ENCODE measurements at regions not wholly inside any gene's neighbourhood (a gene's known extent, or its start where the extent isn't known, plus 50 kb on each side); places are given as distances from the start of the nearest gene placed in this dataset.
"Not testable (repeated sequence)": the region's sequence is repeated elsewhere in the genome, so short reads cannot be mapped to it uniquely, and the experiment has no call there.

DNA sequence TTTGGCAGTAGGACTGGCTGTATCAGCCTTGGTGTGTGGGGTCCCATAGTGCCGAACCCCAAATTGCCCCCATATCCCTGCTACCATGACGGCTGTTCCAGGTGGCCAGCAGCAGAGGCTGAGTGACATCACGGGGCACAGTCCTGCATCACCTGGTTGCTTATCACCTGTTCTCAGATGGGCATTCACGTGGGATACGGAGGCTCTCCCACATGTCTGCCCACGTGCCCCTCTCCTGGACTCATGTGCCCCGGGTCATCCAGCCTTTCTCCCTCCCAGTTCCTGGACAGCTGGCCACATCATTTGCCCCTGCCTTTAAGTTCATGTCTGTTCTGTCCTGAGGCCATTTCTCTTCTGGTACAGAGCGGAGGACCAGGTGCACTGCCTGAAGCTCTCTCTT is 431.0 kb upstream of the B3GAT1 start:
- H3K36me3 ChIP-seq (ENCODE audit: control insufficient read depth, insufficient read depth, low read length), result no peaks in the 10 kb centered on the region
- DNase-seq (ENCODE audit: extremely low read depth, insufficient read length), result no peak
- no peaks in the 10 kb centered on the region; the same call in 1 of the 2 replicates for H3K27me3 ChIP-seq (replicated peaks; ENCODE audit: control insufficient read depth, insufficient read depth, low read length)
- no peak overlapping the region for H3K4me3 ChIP-seq (replicated peaks; ENCODE audit: low read depth, low read length)
- TF ChIP-seq, protein P1, sequence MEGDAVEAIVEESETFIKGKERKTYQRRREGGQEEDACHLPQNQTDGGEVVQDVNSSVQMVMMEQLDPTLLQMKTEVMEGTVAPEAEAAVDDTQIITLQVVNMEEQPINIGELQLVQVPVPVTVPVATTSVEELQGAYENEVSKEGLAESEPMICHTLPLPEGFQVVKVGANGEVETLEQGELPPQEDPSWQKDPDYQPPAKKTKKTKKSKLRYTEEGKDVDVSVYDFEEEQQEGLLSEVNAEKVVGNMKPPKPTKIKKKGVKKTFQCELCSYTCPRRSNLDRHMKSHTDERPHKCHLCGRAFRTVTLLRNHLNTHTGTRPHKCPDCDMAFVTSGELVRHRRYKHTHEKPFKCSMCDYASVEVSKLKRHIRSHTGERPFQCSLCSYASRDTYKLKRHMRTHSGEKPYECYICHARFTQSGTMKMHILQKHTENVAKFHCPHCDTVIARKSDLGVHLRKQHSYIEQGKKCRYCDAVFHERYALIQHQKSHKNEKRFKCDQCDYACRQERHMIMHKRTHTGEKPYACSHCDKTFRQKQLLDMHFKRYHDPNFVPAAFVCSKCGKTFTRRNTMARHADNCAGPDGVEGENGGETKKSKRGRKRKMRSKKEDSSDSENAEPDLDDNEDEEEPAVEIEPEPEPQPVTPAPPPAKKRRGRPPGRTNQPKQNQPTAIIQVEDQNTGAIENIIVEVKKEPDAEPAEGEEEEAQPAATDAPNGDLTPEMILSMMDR (IDR thresholded peaks at IDR 0.05; ENCODE audit: insufficient read depth, low read length, poor library complexity, severe bottlenecking), result no peak

- Histone ChIP-seq H3K4me3 (replicated peaks; ENCODE audit: low read depth, low read length) (no peak overlapping the region), H3K36me3 (ENCODE audit: control insufficient read depth, insufficient read depth, low read length) (no peaks in the 10 kb centered on the region), H3K27me3 (replicated peaks; ENCODE audit: control insufficient read depth, insufficient read depth, low read length) (no peaks in the 10 kb centered on the region; the same call in 1 of the 2 replicates)
- no peak for DNase-seq (ENCODE audit: extremely low read depth, insufficient read length)
- TF ChIP-seq, protein P1 (IDR thresholded peaks at IDR 0.05; ENCODE audit: insufficient read depth, low read length, poor library complexity, severe bottlenecking), result no peak
Observed at GRCh38 chr11:134841972-134842371, 429.9 kb upstream of the B3GAT1 start.

DNA sequence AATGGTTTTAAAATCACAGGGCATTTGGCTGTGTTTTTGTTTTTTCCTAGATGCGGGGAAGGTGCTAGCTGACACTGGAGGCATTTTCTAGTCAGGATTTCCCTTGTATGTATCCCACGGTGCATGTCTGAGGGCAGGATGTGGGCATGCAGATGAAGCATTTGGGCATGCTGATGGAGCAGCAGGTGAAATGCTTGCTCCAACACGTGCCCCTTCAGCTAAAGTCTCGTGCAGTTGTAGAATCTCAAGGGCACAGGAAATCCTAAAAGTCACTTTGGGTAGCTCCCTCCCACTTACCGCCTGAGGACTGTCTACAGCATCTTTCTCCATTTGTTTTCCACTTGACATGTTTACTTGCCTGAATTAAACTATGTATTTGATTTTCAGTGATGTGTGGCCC is 429.4 kb upstream of the B3GAT1 start:
- Histone ChIP-seq H3K36me3 (ENCODE audit: control insufficient read depth, insufficient read depth, low read length) (no peaks in the 10 kb centered on the region), H3K27me3 (replicated peaks; ENCODE audit: control insufficient read depth, insufficient read depth, low read length) (no peaks in the 10 kb centered on the region; the same call in 1 of the 2 replicates), H3K4me3 (replicated peaks; ENCODE audit: low read depth, low read length) (no peak overlapping the region)
- no peak for DNase-seq (ENCODE audit: extremely low read depth, insufficient read length)
- TF ChIP-seq, protein P1 (IDR thresholded peaks at IDR 0.05; ENCODE audit: insufficient read depth, low read length, poor library complexity, severe bottlenecking), result no peak

DNA sequence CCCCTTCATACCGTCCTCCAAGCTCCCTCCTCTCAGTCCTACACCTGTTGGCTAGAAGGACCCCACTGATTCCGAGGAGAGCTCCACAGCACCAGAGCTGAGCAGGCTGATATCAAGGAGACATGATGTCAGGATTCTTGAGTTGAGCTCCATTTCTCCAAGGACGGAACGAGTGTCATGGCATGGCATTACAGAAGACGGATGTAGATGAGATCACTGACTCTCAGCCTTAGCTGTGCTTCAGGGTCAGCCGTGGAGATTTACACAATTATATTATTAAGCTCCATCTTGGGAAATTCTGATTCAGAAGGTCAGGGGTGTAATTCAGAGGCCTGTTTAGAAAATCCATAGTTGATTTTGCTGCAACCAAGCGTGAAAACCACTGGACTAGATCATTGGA is 428.9 kb upstream of the B3GAT1 start:
- TF ChIP-seq, protein P1 (IDR thresholded peaks at IDR 0.05; ENCODE audit: insufficient read depth, low read length, poor library complexity, severe bottlenecking), result no peak
- DNase-seq (ENCODE audit: extremely low read depth, insufficient read length), result no peak

GRCh38 chr11:134840165-134840564 is 428.1 kb upstream of the B3GAT1 start:
- not testable (repeated sequence) for DNase-seq (ENCODE audit: extremely low read depth, insufficient read length); H3K36me3 ChIP-seq (ENCODE audit: control insufficient read depth, insufficient read depth, low read length); H3K4me3 ChIP-seq (replicated peaks; ENCODE audit: low read depth, low read length); H3K27me3 ChIP-seq (replicated peaks; ENCODE audit: control insufficient read depth, insufficient read depth, low read length)

More for the DNA sequence above, 428.9 kb upstream of the B3GAT1 start:
- Histone ChIP-seq H3K36me3 (ENCODE audit: control insufficient read depth, insufficient read depth, low read length) (no peaks in the 10 kb centered on the region), H3K4me3 (replicated peaks; ENCODE audit: low read depth, low read length) (no peak overlapping the region), H3K27me3 (replicated peaks; ENCODE audit: control insufficient read depth, insufficient read depth, low read length) (no peaks in the 10 kb centered on the region; the same call in 1 of the 2 replicates)

- Histone ChIP-seq H3K36me3 (ENCODE audit: control insufficient read depth, insufficient read depth, low read length) (no peaks in the 10 kb centered on the region), H3K27me3 (replicated peaks; ENCODE audit: control insufficient read depth, insufficient read depth, low read length) (no peaks in the 10 kb centered on the region; the same call in 1 of the 2 replicates), H3K4me3 (replicated peaks; ENCODE audit: low read depth, low read length) (no peak overlapping the region)
- DNase-seq (ENCODE audit: extremely low read depth, insufficient read length), result no peak
- TF ChIP-seq, protein P1 (IDR thresholded peaks at IDR 0.05; ENCODE audit: insufficient read depth, low read length, poor library complexity, severe bottlenecking), result no peak
Observed at GRCh38 chr11:134838708-134839107, 426.7 kb upstream of the B3GAT1 start.
